NCI-H2081 treated with DMSO at 0.1 percent for 48 hours (cell line): ENCODE measurements at regions not wholly inside any gene's neighbourhood (a gene's known extent, or its start where the extent isn't known, plus 50 kb on each side); places are given as distances from the start of the nearest gene placed in this dataset.

ENCODE experiments used
- DNase-seq: peaks from one replicate; lab custom pipeline; 2025; lab: John Stamatoyannopoulos, UW

DNA sequence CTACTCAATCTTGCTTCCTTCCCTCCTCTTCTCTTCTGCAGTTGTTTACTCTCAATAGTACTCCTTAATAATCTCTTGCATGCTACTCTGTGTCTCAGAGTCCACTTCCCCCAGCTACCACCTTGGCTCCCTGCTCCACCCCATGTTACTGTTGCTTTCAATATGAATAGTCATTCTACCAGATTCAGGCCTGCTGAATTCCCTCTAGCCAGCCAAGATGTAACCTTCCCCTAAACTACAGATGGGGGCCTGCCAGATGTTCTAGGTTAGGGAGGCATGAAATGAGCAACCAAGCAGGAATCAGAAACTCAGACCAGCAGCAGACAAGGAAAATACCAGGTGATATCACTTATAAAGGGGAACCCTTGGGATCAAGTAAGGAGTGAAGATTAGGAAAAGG, 392.1 kb upstream of the DDHD1 start:
- DNase-seq = no peak

DNA sequence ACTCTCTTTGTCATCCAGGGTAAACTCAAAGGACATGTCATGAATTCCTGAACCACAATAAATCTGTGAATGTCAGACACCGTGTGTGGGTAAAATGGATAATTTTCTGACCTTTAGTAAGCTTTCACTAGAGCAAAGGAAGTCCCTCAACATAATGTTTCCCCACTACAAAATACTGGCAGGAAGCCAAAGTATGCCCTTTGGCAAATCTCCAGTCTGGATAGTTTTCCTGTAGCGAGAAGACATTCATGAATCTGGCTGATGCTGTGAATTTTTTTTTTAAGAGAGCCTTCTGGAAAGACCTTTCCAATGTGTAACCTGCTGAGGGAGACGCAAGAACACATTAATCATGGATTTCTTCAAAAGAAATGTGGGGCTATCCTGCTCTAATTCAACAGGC, 389.6 kb upstream of the DDHD1 start:
- DNase-seq = peak; percentile 9

DNA sequence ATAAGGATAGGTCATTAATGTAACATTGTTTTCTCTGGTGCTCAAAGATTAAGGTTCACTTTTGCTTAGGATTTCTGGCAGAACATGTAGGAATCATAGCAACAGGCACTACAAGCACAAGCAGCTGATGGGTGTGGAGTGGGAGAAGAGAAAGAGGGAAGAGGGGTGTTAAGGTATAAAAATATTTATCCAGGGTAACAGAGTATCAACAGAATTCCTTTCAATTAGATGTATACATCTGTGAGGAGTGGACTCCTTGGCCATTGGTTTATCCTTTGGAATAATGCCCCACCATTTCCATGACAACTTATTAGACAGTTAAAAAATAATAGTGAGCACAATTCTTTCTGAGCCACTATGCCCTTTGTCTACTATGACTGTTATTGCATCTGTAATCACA, 388.3 kb upstream of the DDHD1 start:
- DNase-seq = no peak

DNA sequence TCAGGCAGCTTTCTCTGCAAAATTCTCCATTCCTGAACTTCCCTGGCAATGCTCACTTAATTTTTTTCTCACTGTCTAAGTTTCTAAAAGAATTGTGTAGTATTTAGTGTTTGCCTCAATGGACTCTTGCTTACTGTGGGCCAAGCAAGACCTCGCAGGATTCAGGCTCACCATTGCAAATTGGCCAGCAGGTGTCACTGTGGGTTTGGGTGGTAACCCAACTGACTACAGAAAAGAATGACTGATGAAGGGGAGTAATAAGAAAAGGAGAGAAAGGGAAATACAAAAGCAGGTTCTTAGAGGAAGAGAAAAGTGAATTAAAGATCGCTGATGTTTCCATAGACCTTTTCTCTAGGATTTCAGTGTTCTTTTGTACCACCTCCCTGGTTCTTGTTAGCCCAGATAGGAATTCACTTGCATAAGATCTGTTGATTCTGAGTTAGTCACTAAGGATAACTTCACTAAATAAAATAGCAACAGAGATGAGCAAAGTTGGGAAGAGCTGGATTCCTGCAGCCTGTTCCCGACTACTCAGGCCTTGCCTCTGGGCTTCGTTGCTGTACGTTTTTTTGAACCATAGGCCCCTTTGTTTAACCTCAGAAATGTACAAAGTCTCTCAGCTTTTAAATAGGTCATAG, 386.5 kb upstream of the DDHD1 start:
- DNase-seq = no peak

DNA sequence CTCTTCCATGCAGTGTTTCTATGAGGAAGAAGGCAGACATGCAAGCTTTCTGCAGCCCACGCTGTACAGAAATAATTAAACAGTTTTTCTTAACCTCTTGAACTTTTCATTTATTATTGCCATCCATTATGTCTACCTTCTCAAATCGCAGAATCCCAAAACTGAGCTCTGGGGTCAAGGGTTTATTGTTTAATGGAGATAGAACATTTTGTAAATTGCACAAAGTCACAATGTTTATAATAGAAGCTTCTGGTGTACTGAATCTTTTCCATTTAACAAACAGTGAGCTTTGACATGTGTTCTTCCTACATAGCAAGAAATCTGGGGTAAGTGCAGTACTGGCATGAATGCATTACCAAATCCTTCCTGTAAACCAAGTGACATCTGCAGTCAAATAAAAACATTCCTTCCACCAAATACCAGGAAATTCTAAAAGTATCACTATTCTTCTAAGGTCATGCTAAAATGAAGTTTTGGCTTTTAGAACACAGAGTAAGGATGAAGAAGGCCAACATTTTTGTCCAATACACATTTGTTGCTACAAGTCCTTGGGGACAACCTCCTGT, 385.3 kb upstream of the DDHD1 start:
- DNase-seq = no peak

DNA sequence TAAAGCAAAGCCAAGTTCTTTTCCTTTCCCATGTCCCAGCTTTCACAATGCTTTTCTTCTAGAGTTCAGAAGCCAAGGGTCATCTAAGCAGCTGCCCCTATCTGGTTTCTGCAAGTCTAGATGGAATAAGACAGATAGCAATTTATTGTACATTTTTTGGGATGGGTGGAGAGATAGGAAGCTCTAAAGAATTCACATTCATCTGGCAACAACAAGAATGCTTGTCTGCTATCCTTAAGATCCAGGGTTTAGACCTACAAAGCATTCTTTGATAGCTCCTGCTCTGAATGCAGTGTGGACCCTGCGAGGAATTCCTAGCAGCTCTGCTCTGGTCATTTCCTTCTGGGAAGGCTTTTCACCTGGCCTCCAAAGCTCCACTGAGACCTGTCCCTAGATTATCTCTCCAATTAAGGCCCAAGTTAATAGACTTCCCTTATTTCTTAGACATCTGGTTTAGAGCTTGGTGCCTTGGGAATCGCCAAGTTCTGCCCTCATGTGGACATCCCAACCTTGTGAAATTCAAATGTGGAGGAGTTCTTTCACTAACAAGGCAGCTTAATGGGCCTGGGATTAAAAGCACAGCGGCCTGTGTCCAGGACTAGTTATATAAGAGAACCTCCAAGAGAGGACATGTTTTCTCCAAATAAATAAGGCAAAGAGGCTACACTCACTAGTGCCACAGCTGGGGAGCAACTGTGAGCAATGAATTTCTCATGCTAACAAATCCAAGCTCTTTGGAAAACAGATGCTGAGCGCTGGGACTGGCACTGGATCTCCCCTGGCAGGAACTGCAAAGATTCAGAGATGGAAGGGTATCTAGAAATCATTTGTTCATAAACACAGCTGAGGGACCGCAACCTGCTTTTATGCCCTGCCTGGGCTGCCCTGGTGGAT, 384.5 kb upstream of the DDHD1 start:
- no peak for DNase-seq

DNA sequence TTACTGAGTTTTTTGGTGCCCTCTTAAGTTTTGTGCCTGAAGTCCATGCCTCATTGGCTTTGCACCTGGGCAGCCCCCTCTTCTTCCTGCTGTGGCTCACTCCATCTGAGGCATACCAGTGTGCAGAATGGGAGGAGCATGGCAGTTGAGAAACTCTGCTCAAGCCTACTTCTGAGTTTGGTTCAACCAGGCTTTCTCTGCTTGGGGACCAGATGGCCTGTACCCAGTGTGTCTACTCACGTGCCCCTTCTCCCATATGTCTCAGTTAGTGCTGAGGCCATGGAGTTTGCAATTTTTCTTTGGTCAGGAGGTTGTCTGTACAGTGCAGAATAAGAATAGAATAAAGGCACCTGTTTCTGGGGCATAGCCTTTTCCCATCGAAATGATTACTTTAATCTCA, 383.3 kb upstream of the DDHD1 start:
- no peak for DNase-seq

DNA sequence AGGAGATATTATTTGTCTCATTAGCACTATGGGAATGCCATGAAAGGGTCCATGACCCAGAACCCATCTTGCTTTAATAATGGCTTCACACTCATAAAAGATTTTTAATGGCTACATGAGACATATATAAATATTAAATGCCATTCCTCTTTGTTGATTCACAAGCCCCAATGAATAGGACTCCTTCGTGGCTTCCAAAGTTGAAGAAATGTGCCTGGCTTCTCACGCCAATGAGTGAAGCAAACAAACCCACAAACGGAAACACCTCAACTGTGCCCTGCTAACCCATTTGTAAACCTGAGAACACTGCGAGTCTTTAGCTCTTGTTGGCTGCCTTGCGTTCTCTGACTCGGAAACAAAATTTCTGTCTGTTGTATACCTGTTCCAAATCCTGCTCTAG, 381.7 kb upstream of the DDHD1 start:
- DNase-seq = no peak

DNA sequence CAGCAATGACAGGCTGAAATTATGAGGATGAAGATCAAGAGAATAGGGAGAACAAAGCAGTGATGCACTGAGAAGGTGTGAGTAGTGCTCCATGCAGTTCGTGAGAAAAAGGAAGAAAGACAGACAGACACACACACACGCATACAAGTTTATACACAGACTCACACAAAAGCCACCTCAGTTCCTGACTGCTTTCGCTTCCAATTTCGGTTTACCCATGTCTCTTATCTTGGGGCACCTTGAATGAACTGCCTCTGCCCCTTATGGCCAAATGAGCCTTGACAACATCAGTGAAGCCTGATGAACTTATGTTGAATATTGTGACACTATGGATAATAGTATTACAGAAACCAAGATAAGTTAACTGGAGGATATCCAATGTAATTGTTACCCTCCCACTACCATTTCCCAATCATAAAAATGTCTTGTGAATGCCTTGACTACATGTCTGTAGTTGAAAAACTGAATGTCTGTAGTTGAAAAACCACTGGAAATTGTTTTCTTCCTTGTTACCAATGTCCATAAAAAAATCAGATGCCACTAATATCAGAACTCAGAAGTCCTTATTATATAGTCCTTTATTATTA, 380.4 kb upstream of the DDHD1 start:
- no peak for DNase-seq

DNA sequence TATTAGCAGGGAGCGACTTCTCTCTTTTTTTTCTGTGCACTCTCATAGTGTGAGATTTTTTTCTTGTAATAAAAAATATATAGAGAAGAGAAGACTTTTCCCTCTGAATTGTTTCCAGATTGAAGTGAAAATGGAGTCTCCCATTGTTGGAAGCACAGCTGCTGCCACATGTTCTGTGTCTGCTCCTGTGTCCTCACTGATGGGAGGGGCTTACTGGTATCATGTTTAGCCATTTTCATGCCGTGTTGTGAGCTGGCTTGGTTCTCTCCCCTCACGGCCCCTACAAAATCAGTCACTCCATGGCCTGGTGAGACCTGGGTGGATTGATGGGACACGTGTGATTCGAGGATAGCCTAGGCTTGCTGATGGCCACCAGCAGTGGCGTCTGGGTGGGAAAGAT, 379.7 kb upstream of the DDHD1 start:
- no peak for DNase-seq

DNA sequence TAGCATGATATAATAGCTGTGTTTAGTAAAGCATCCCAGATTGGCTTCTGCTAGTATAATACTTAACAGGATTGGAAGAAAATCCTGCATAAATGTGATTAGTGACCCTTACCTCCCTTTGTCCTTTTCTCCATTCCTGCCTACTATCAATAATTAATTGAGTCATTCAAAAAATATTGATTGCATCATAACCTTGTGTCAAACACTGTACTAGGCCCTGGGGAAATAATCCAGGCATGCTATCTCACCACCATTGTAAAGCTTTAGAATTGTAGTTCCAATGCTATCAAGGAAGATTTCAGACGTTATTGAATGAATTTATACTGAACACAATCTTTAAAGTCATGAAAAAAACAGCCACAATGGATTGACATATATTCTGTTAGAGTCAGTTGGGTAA, 378.6 kb upstream of the DDHD1 start:
- DNase-seq = no peak

DNA sequence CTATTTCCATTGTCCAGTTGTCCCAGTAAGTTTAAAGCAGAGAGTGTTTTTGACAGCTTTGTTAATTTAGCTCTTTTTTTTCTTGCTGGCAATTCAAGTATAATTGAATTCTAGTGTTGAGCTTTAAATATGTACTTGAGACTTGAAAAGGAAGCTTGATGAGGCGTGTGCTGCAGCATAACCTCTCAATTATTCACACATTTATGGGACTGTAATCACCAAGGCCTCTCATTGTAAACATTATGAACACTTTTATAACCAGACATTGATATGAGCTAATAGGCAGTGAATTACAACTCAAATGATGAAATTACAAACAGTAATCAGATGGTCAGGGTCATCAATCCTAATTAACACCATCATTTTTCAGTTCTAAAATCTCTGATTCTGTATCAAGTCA, 378.0 kb upstream of the DDHD1 start:
- no peak for DNase-seq

DNA sequence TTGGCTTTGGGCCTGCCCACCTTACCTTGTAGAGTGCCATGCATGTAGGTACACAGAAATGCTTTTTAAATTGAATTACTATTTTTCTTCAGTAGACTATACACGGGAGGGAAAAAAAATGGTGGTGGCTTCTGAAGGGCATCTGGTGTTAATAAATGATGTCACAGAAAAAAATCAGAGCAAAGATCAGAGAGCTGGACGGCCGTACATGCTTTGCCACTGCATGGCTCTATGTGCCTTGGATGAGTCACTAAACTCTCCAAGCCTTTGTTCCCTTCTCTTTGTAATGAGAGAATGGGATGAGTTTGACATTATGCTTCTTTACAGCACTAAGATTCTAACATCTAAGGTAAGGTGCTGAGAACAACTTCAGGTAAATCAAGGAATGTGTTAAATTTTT, 376.4 kb upstream of the DDHD1 start:
- DNase-seq = no peak

DNA sequence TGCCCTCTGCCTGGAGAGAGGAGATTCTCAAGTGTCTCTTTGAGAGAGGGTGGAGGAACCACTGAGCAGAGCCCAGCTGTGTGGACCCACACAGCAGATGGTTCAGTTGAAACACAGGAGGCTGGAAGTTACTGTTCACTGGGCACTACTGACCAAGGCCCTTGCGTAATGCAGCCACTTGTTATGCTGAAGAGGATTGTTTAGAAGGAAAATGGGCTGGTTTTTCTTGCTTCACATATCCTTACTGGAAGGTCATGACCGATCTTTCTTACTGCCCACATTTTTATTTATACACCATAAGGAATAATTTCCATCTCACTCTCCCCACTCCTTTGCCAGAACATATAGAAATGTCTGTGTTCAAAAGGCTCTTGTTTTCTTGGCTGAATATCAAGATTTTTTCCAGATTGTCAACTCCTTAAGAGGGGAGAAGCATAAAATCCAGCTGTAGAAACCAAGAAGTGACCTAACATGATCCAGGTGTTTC, 375.1 kb upstream of the DDHD1 start:
- no peak for DNase-seq

DNA sequence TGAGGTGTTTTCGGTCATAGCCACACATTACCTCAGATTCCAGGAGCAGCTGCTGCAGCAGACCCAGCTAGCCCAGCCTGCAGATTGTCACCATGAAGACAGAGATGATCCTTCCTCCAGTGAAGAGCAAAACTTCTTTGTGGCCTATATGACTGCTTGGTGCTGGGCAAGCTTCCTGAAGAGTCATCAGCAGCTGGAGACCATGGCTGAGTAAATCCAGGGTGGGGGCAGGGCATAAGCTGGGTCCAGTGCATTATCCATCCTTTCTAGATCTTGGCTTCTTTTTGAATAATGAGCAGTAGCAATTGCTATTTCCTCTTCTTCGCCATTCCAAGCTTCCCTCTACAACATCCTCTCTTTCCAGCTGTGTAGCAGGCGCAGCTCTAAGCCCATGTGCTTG, 373.1 kb upstream of the DDHD1 start:
- no peak for DNase-seq

DNA sequence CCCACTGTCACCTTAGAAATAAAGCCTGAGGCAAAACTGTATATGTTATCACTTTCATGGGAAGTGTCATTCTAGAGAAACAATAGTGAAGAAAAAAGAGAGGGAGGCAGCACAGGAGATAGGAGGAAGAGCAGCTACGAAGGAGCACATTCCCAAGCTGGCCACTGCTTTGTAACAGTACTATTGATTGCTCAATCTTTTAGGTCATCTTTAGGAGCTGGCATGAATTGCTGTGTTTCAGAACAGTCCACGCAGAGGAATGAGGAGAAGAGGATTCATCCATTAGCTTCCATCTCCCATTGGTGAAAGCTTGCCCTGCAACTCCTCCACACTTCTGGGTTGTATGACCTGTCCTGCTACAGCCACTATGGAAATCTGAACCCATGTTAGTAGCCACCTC, 372.5 kb upstream of the DDHD1 start:
- DNase-seq = no peak

DNA sequence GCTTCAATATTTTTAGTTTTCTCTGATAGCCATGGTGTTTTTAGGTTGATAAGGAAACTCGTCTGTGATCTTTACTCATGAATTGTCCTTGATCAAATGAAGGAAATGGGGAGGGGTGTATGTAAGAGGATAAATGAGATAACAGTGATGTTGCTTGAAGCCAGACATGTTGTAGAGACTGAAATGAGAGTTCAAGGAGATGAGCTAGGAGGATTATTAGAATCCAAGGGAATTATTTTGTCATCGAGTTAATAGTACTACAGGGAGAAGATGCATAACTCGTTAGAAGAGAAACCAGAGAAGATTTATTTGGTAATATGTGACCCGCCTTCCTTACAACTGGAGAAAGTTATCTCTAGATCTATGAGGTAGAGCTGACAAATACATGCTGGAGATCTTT, 371.3 kb upstream of the DDHD1 start:
- DNase-seq = no peak

DNA sequence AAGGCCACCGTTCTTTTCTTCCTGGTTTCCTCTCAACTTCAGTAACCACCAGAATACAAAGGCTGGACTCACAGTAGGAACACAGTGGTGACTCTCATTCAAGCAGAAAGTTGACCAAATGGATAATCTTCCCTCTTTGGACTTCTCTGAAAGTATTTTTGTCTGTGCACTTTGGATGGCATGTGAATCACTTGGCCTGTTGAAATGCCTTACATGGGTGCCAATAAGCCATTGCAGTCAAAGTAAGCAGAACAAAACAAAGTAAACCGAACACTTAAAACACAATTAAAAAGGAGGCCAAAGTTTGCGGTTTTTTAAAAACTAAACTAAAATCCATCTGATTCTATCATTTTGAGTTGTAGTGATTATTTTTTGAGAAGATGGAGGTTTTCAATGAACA, 370.1 kb upstream of the DDHD1 start:
- DNase-seq = no peak

DNA sequence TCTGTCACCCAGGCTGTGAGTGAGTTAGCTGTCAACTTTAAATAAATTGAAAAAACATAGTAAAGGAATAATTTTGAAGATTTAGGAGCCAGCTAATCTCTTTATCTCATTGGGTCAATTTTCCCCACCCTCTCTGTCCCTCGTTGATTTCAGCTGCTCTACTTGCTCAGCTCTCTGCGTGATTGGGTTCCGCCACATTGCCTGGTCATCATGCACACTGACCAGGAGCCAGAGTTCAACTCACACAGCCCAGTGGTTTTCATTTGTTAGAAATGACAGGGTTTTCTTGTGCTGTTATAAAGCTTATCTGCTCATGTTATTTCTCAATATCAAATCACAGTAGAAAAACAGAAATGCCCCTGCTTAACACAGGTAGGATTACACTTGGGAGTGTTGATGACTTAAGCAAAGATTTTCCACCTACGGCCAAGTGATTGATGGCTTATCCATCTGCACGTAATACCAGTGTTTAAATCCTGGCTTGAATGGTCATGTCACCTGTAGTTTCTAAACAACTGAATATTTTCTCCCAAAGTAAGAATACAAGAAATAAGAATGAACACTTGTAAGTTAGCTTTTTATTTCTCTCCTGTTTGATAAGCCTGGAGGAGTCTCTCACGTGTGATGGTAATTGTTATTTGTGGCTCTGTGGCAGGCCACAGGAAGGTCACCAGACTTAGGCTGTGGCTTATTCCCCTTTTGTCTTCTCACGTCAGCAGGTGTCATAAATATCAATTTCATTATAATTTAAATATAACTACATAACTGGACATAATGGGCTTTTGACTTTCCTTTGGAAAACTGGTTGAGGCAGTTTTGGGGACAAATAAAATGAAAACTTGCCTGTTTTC, 367.2 kb upstream of the DDHD1 start:
- no peak for DNase-seq

DNA sequence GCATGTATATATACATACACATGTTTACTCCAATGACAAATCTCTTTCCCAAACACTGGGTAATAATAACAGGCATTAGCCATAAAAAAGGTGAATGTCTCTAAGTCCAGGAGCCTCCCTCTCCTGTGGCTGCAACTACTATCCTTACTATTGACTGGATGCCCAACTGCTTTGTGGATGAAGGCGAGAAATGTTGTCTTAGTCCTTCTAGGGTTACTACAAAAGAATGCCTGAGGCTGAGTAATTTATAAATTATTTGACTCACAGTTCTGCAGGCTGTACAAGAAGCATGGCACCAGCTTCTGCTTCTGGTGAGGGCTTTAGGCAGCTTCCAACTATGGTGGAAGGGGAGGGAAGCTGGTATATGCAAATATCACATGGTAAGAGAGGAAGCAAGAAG, 366.0 kb upstream of the DDHD1 start:
- no peak for DNase-seq

DNA sequence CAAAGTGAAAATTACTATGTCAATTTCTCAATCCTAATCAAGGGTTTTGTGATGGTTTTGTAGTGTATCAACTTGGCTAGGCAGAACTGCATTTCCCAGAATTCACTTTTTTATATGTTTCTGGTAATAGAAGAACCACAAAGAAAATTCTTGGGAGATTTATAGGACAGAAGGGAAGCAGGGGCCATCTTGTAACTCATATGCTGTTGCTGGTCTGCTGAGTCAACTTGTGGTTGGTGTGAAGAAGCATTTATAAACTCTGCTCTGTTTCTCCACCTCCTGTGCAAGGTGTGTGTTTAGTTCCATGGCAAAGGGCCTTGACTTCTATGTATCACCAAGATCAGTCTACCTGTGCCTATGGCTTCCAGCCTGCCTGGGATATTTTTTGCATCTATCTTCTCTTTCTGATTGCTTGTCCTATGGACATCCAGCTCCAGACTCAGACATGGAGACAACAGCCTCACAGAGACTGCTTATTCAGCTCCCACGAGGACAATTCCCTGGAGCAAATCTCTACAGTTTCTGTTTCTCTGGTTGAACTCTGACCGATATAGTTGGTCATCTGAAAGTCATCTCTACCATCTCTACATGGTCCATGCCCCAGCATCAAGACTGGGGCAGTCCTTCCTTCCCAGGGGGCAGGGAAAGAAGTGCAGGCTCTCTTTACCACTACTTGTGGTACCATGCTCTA, 364.3 kb upstream of the DDHD1 start:
- no peak for DNase-seq
